Heart left ventricle (tissue), 13 donors: ENCODE measurements at regions not wholly inside any gene's neighbourhood (a gene's known extent, or its start where the extent isn't known, plus 50 kb on each side); places are given as distances from the start of the nearest gene placed in this dataset.

Experiments used
- CTCF ChIP-seq, 12 donors: fragments of 200-600 bp; sonication (generic) in 4 of 12; IDR thresholded peaks; one replicate each; pipeline versions ENCODE4 v1.5.0 to v1.8.0; 2018 to 2022; ENCODE audit warnings: antibody characterized with exemption in 12 of 12, mild to moderate bottlenecking in 5 of 12
- POLR2A ChIP-seq, 2 donors: fragments of 450-650 bp; IDR thresholded peaks; one replicate each; pipeline ENCODE4 v1.6.1; 2017; ENCODE audit warnings: antibody characterized with exemption in 2 of 2, mild to moderate bottlenecking in 2 of 2, moderate library complexity in 2 of 2
- donor health status: ischemic (EF 13 %, LVEDD 7.1; RV severe dilation, severe dysfunction).
- donor health status: DM: no; HTN: yes; CAD: no.
- donor health status: DM: no; HTN: no; CAD: no.
- donor health status: ischemic (EF 25% LVEDD 6.9; RV normal size, moderate dysfunction).
- donor health status: ischemic (EF 25% LVEDD 5.7; RV mildly dilated, moderate dysfunction).
- donor health status: ischemic (EF 35%, LVEDD 5.7; RV mildly dilated, moderate dysfunction).
- donor health status: nonischemic (EF 11% LVEDD 7.7; RV severe dilation, severe dysfunction).
- donor health status: DM: yes; HTN: yes; CAD: no.
- donor health status: PGD.
- donor health status: ischemic (EF 29% LVEDD 5.4; RV normal size, mild dysfunction).
- donor health status: nonischemic (EF 23%, LVEDD 6.1; RV moderate dilation, normal function).

- TF ChIP-seq POLR2A (IDR thresholded peaks at IDR 0.05) (no peak), CTCF (IDR thresholded peaks at IDR 0.05) (no peak)
These were observed 353.8 kb upstream of the PLXNA2 start for GRCh38 chr1:208598021-208598420.
